ENCODE measurements at regions not wholly inside any gene's neighbourhood (a gene's known extent, or its start where the extent isn't known, plus 50 kb on each side); places are given as distances from the start of the nearest gene placed in this dataset.

DNA sequence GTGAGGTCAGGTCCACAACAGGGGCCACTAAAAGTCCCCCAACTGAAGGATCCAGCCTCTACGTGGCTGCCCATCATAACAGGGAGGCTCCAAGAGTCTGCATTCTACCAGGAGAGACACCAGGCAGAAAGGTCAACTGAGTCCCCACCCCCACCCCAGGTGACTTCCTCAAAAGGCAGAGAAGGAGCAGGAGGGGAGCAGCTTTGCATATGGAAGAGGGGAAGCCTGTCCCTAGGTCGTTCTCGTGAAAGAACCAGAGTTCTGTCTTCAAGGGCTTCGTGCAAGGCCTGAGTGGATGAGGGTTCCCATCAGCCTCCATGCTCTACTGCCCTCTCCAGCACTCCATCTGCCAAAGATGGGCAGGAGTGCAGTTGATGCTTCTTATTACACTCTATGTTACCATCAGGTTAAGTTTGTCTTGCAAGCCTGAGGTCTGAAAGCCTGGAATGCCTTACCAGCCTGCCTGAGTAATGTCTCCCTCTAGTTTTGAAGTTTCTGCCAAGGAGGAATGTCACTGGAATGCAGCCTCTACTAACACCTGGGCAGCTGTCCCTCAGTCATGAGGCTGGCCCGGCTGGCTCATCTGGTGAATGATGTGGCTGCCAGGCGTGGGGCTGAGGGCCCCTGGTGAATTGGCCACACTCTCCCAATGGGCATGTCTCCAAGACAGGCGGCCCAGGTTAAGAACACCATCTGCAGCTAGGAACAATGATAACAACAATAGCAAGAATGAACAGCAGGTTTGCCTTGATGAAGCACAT is 54.3 kb upstream of the SMNDC1 start:
- no peak overlapping the region for H3K27ac Mint-ChIP-seq
- no peak overlapping the region for H3K4me3 ChIP-seq (ENCODE audit: low read length)
- peaks cover 48% of the 10 kb centered on the region for H3K4me1 ChIP-seq (ENCODE audit: control insufficient read depth, insufficient read depth, low read length)
- H3K36me3 ChIP-seq (ENCODE audit: control insufficient read depth, insufficient read depth, low read length), result no peaks in the 10 kb centered on the region
- intact Hi-C loops (cut with micrococcal nuclease), result no loop called here
- H3K4me1 Mint-ChIP-seq, result peaks cover 11 to 19% of the 10 kb centered on the region in 2 donors
- no peaks in the 10 kb centered on the region for H3K9me3 ChIP-seq (ENCODE audit: control insufficient read depth, insufficient read depth, low read length)
- DNase-seq (no peak), ATAC-seq (no peak)
- no peak overlapping the region for H3K4me3 Mint-ChIP-seq
- 83% methylated on average over 7 of the region's 7 CpGs for WGBS (ENCODE audit: insufficient coverage)
- H3K27ac ChIP-seq (ENCODE audit: low read length), result no peak overlapping the region
- H3K36me3 Mint-ChIP-seq, result no peaks in the 10 kb centered on the region
- H3K9me3 Mint-ChIP-seq, result no peaks in the 10 kb centered on the region
- no peaks in the 10 kb centered on the region for H3K27me3 ChIP-seq (ENCODE audit: control insufficient read depth, insufficient read depth, low read length)
- H3K27me3 Mint-ChIP-seq (ENCODE audit: low read depth in 2 of 2), result peaks cover 0 to 12% of the 10 kb centered on the region in 2 donors
- TF ChIP-seq, protein P1, sequence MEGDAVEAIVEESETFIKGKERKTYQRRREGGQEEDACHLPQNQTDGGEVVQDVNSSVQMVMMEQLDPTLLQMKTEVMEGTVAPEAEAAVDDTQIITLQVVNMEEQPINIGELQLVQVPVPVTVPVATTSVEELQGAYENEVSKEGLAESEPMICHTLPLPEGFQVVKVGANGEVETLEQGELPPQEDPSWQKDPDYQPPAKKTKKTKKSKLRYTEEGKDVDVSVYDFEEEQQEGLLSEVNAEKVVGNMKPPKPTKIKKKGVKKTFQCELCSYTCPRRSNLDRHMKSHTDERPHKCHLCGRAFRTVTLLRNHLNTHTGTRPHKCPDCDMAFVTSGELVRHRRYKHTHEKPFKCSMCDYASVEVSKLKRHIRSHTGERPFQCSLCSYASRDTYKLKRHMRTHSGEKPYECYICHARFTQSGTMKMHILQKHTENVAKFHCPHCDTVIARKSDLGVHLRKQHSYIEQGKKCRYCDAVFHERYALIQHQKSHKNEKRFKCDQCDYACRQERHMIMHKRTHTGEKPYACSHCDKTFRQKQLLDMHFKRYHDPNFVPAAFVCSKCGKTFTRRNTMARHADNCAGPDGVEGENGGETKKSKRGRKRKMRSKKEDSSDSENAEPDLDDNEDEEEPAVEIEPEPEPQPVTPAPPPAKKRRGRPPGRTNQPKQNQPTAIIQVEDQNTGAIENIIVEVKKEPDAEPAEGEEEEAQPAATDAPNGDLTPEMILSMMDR (IDR thresholded peaks at IDR 0.05), result no peak

DNA sequence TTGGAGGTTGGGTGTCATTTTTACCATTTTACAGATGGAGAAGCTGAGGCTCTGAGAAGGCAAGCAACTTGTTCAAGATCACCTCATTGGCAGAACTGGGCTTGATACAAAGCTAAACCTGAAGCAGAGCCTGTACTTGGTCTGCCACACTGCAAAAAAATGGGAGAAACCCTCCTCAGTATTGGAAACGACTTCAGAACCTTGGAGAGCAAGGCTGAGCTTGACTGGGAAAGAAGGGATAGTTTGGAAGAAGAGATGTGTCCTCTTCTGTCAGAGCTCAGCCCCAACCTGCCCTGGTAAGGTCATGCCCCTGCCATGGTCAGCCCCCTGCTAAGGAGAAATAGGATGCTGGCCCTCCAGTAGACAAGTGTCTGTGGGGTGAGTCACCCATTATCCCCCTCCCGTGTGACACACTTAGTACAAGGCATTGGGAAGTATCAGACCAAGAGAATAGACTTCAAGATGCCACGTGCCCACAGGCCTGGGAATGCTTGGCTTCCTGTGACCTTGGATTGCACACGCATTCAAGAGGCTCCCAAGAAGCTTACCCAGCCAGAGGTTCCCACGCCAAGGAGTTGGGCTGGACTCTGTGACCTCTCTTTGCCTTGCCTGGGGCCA is 56.2 kb upstream of the SMNDC1 start:
- peaks cover 30% of the 10 kb centered on the region for H3K4me1 ChIP-seq (ENCODE audit: control insufficient read depth, insufficient read depth, low read length)
- no peak overlapping the region for H3K27ac ChIP-seq (ENCODE audit: low read length)
- no peaks in the 10 kb centered on the region for H3K9me3 ChIP-seq (ENCODE audit: control insufficient read depth, insufficient read depth, low read length)
- H3K27me3 ChIP-seq (ENCODE audit: control insufficient read depth, insufficient read depth, low read length), result no peaks in the 10 kb centered on the region
- H3K36me3 ChIP-seq (ENCODE audit: control insufficient read depth, insufficient read depth, low read length), result no peaks in the 10 kb centered on the region
- no peak for ATAC-seq
- Mint-ChIP-seq H3K27me3 (ENCODE audit: low read depth in 2 of 2) (peaks cover 0 to 9% of the 10 kb centered on the region in 2 donors), H3K4me3 (no peak overlapping the region), H3K36me3 (no peaks in the 10 kb centered on the region), H3K9me3 (no peaks in the 10 kb centered on the region), H3K4me1 (peaks cover 5 to 13% of the 10 kb centered on the region in 2 donors), H3K27ac (no peak overlapping the region)
- H3K4me3 ChIP-seq (ENCODE audit: low read length), result no peak overlapping the region
- TF ChIP-seq, protein P1 (IDR thresholded peaks at IDR 0.05), result no peak
- no peak for DNase-seq
- intact Hi-C loops (cut with micrococcal nuclease), result no loop called here
- 85% methylated on average over 5 of the region's 5 CpGs for WGBS (ENCODE audit: insufficient coverage)

DNA sequence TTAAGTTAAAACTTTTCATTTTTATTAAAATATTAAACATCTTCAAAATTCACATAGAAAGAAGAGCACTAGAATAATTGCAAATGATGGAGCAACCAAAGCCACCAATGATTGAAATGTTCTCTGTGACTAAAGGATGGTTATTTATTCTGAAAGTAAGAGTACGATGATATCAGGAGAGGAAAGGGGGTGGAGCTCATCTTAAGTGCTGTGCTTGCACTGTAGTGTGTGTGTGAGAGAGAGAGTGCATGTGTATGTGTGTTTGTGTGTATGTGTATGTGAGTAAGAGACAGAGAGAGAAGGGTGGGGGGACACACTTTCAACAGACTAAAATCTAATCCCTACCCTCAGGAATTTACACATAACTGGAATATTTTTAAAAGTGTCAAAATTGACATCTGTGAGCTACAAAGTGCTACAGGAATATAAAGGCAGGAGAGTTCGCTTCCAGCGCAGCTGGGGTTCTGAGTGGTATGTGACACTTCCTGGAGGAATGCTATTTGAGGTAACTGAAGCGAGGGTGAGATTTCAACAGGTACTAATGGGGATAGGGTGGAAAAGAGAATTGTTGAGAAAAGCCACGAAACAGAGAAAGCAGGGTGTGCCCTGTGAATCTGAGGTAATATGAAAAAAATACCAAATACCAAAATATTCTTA is 57.2 kb upstream of the SMNDC1 start:
- peaks cover 21% of the 10 kb centered on the region for H3K4me1 ChIP-seq (ENCODE audit: control insufficient read depth, insufficient read depth, low read length)
- intact Hi-C loops (cut with micrococcal nuclease), result no loop called here
- no peak overlapping the region for H3K27ac ChIP-seq (ENCODE audit: low read length)
- Mint-ChIP-seq H3K27me3 (ENCODE audit: low read depth in 2 of 2) (peaks cover 0 to 9% of the 10 kb centered on the region in 2 donors), H3K4me1 (peaks cover 5 to 13% of the 10 kb centered on the region in 2 donors), H3K9me3 (no peaks in the 10 kb centered on the region), H3K27ac (no peak overlapping the region), H3K36me3 (no peaks in the 10 kb centered on the region), H3K4me3 (no peak overlapping the region)
- H3K9me3 ChIP-seq (ENCODE audit: control insufficient read depth, insufficient read depth, low read length), result no peaks in the 10 kb centered on the region
- no peaks in the 10 kb centered on the region for H3K36me3 ChIP-seq (ENCODE audit: control insufficient read depth, insufficient read depth, low read length)
- ATAC-seq (no peak), DNase-seq (no peak)
- H3K27me3 ChIP-seq (ENCODE audit: control insufficient read depth, insufficient read depth, low read length), result no peaks in the 10 kb centered on the region
- TF ChIP-seq, protein P1 (IDR thresholded peaks at IDR 0.05), result no peak
- 70% methylated on average over 5 of the region's 5 CpGs for WGBS (ENCODE audit: insufficient coverage)
- H3K4me3 ChIP-seq (ENCODE audit: low read length), result no peak overlapping the region
